Activated CD8-positive, alpha-beta memory T cell treated with anti-CD3 and anti-CD28 coated beads for 36 hours (primary cell): ENCODE measurements at regions not wholly inside any gene's neighbourhood (a gene's known extent, or its start where the extent isn't known, plus 50 kb on each side); places are given as distances from the start of the nearest gene placed in this dataset.

Source experiments
- CTCF ChIA-PET: fragments of 350-600 bp; sonication (Branson Sonifier 250); formaldehyde crosslinking; loops from one replicate; lab custom pipeline; 2021; ENCODE audit warnings: antibody characterized with exemption; lab: Charles Lee
- POLR2A ChIA-PET: fragments of 350-600 bp; sonication (Branson Sonifier 250); formaldehyde crosslinking; loops from one replicate; lab custom pipeline; 2021; ENCODE audit warnings: antibody characterized with exemption; lab: Charles Lee

DNA sequence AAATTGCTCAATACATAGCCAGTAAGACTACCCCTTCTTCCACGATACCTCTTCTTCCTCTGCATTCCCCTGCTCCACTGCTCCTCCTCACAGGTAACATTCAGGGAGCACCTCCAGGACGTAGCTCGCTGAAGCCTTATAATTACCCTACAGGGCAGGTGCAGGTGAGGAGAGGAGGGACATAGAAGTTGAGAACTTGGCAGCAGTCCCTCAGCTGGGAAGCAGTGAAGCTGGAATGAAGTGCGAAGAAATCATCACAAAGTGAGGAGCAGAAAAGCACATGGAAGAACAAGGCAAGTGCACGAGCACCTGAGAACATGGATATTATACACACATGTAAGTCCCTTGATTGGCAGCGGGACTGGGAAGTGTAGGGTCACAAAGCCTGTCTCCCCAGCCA lies 118.2 kb downstream of the HSD17B3 start:
- ChIA-PET POLR2A (no interaction called here), CTCF (no interaction called here)

GRCh38 chr9:96178153-96178552 lies 123.8 kb downstream of the HSD17B3 start:
- CTCF ChIA-PET: no interaction called here
- POLR2A ChIA-PET: no interaction called here

DNA sequence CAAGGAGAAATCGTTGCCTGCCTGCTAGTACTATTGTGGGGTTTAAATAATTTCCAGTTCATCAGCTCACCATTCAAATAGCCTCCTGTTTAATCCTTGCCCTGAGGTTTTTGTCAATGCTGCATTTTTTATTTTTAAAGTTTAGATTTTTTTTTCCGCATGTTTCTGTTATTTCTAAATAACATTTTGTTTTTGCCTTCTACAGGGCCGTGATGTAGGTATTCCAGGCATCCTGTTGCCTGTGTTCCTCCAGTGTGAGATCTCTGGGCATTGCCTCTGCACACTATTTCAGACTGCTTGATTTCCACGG lies 124.3 kb downstream of the HSD17B3 start:
- ChIA-PET POLR2A (no interaction called here), CTCF (no interaction called here)

DNA sequence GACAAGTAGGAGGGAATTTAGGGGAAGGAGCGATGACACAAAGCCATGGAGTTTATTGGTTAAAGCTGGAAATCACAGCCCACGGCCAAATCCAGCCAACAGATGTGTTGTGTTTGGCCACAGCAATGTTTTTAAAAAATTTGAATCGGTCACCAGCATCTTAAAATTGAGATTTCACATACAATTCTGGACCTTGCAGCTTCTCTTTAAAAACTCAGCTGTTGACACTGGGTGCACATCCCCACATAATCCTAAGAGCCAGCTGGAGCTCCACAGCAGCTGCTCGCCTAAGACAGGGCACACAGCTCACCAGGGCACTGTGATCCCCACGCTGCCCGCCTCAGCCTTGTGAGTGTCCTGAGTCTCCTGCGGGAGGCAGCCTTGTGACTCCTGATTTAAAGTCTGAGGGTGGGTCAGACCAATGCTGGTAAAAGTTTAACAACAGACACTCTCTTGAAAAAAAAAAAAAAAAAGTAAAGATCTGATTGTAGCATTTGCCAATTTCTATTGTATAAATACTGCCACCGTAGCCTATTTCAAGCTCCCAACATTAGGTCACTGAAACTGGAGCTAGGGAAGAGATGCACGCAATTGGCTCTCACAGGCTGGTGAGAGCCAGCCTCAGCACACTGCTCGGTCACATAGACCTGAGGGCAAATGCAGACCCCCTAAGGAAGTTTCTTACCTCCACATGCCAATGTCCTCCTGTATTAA lies 124.8 kb downstream of the HSD17B3 start:
- POLR2A ChIA-PET: no interaction called here
- CTCF ChIA-PET: no interaction called here

- CTCF ChIA-PET: no interaction called here
- POLR2A ChIA-PET: no interaction called here
Observed at GRCh38 chr9:96175796-96176195, 126.2 kb downstream of the HSD17B3 start.

GRCh38 chr9:96175001-96175400 lies 127.0 kb downstream of the HSD17B3 start:
- ChIA-PET CTCF (no interaction called here), POLR2A (no interaction called here)

- CTCF ChIA-PET: no interaction called here
- POLR2A ChIA-PET: no interaction called here
Observed at GRCh38 chr9:96174371-96174770, 127.6 kb downstream of the HSD17B3 start.

- ChIA-PET POLR2A (no interaction called here), CTCF (no interaction called here)
Observed at GRCh38 chr9:96173640-96174039, 128.3 kb downstream of the HSD17B3 start.

GRCh38 chr9:96172797-96173196 lies 129.2 kb downstream of the HSD17B3 start:
- ChIA-PET CTCF (interaction anchor here (0.6 kb wide), 1 partner anchor 72 kb away, joined by 3 read pairs; no protein-coding TSS in a partner anchor), POLR2A (no interaction called here)

GRCh38 chr9:96171728-96172127 lies 130.2 kb downstream of the HSD17B3 start:
- ChIA-PET POLR2A (no interaction called here), CTCF (no interaction called here)

- CTCF ChIA-PET: no interaction called here
- POLR2A ChIA-PET: no interaction called here
Observed at GRCh38 chr9:96169901-96170300, 132.1 kb downstream of the HSD17B3 start.

- POLR2A ChIA-PET: no interaction called here
- CTCF ChIA-PET: no interaction called here
Observed at GRCh38 chr9:96169484-96169883, 132.5 kb downstream of the HSD17B3 start.

DNA sequence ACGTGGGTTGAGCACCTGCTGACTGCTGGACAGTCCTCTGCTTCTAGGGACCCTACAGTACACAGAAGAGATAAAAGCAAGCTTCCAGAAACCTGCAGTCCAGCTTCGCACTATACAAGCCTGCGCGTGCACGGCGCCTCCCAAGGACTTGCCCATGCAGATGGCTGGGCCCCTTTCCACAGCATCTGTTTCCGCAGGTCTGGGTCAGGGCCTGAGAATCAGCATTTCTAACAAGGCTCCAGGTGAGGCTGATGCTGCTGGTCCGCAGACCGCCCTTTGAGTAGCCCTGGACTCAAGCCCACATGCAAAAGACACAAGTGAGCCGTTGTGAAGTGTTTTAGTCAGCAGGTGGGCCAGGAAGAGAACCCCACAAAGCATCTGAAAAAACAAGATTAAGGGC lies 133.1 kb downstream of the HSD17B3 start:
- ChIA-PET POLR2A (no interaction called here), CTCF (no interaction called here)

DNA sequence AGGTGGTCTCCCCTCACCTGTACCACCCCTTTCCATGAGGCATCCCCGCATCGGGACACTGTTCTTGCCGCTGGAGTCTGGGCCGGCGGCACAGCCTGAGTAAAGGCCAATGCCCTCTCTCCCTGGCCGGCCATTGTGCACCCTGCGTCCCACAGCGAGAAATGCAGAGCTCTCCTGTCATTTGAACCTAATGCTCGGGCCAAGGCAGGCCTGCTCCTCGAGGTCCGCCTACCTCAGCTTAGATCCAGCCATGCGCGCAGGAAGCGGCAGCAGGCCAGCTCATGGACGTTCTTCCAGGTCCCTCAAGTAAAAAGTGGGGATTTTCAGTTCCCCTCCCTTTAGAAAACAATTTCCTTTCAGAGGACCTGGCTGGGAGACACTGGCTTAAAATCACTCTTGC lies 135.0 kb downstream of the HSD17B3 start:
- ChIA-PET POLR2A (no interaction called here), CTCF (no interaction called here)

DNA sequence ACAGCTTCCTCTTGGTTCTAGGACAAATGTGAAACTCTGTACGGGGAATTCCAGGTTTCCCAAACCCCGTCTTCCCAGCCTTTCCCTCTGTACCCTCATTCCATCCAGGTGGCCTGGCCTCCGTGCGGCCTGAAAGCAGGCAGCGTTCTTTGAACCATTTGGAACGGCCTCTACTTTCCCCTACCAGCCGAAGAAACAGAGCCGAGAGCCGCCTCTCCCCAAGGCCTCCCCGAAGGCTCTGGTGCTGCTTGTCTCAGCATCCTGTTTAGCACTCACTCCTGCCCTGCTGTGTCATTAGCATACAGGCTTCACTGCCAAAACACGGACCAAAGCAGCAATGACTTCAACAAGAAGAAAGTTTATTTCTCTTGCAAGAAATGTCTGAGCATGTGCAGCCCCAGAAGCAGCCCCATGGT lies 137.7 kb downstream of the HSD17B3 start:
- ChIA-PET POLR2A (no interaction called here), CTCF (no interaction called here)

- CTCF ChIA-PET: interaction anchor here (0.7 kb wide), 1 partner anchor 955 kb away, joined by 4 read pairs; no protein-coding TSS in a partner anchor
- POLR2A ChIA-PET: no interaction called here
Observed at GRCh38 chr9:96163712-96164111, 138.3 kb downstream of the HSD17B3 start.

DNA sequence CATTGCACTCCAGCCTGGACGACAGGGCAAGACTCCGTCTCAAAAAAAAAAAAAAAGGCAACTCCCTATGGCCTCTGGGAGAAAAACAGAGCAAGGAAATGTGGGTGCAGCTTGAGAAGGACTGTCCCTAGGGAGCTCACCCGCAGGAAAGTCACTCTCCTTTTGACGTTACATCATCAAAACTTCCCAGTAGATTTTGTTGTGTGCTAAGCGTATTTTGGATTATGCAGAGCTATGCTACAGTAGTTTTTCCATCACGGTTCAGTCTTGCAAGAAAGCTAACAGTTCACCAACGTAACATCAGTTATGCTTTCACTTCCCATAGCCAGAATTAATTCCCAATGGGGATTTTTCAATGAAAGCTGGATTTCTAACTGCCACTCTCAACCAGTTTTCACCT lies 138.8 kb downstream of the HSD17B3 start:
- CTCF ChIA-PET: interaction anchor here (0.7 kb wide), 1 partner anchor 954 kb away, joined by 4 read pairs; no protein-coding TSS in a partner anchor
- POLR2A ChIA-PET: no interaction called here

GRCh38 chr9:96161819-96162218 lies 140.2 kb downstream of the HSD17B3 start:
- POLR2A ChIA-PET: no interaction called here
- CTCF ChIA-PET: no interaction called here

- ChIA-PET CTCF (no interaction called here), POLR2A (no interaction called here)
Observed at GRCh38 chr9:96160866-96161265, 141.1 kb downstream of the HSD17B3 start.

GRCh38 chr9:96160168-96160567 lies 141.8 kb downstream of the HSD17B3 start:
- CTCF ChIA-PET: no interaction called here
- POLR2A ChIA-PET: no interaction called here

DNA sequence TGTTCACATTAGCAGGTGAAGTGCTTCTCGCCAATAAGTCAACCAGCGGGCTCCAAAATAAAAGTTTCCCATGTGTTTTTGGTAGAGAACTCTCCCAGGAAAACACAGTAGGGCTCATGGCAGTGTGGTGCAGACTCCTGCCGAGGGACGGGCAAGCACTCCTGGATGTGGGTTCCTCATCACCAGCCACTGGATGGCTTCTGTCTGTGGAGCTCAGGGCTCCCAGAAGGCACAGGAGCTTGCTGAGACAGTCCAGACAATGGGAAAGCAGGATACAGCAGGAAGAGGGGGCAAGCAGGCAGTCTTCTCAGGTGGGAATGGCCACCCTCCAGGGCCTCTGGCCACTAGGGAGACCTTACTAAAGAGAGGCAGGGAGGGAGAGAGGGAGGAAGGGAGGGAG lies 142.4 kb downstream of the HSD17B3 start:
- CTCF ChIA-PET: no interaction called here
- POLR2A ChIA-PET: no interaction called here
